Esophagus squamous epithelium (tissue), 5 donors: ENCODE measurements at regions not wholly inside any gene's neighbourhood (a gene's known extent, or its start where the extent isn't known, plus 50 kb on each side); places are given as distances from the start of the nearest gene placed in this dataset.

Experiments
- DNase-seq: peaks from one replicate; lab custom pipeline; 2025; lab: John Stamatoyannopoulos, UW
- H3K27ac ChIP-seq, 4 donors: fragments of 200-600 bp; sonication (generic); one replicate each; pipeline ENCODE4 v1.5.1; 2016 to 2019; ENCODE audit warnings: mild to moderate bottlenecking in 1 of 4
- H3K27me3 ChIP-seq, 4 donors: fragments of 200-600 bp; sonication (generic); 1 replicate in 3 of 4; 2 replicates in 1 of 4; pipeline versions ENCODE4 v1.5.1 to v1.6.0; 2017 to 2021; ENCODE audit warnings: antibody characterized with exemption in 1 of 4
- H3K36me3 ChIP-seq, 3 donors: fragments of 200-600 bp; sonication (generic); one replicate each; pipeline ENCODE4 v1.5.1; 2016 to 2019
- H3K4me1 ChIP-seq, 3 donors: fragments of 200-600 bp; sonication (generic); one replicate each; pipeline ENCODE4 v1.5.1; 2017 to 2019
- H3K4me3 ChIP-seq, 4 donors: fragments of 200-600 bp; sonication (generic); 1 replicate in 3 of 4; 2 replicates in 1 of 4; pipeline ENCODE4 v1.5.1; 2016 to 2019; ENCODE audit warnings: mild to moderate bottlenecking in 2 of 4, moderate library complexity in 1 of 4
- H3K9me3 ChIP-seq, 3 donors: fragments of 200-600 bp; sonication (generic); one replicate each; pipeline ENCODE4 v1.5.1; 2016 to 2019
- POLR2A ChIP-seq, 4 donors: fragments of 450-650 bp; IDR thresholded peaks; one replicate each; pipeline ENCODE4 v1.6.1; 2017; ENCODE audit warnings: antibody characterized with exemption in 4 of 4, mild to moderate bottlenecking in 4 of 4, moderate library complexity in 3 of 4
- WGBS, 2 donors: methylation state at CpG; one replicate each; pipeline ENCODE4 v1.1.5; 2018; 5-methylcytosine and 5-hydroxymethylcytosine counted together
- intact Hi-C: fragments of 100-400 bp; cut with DNase I; formaldehyde crosslinking; loops from one replicate; pipeline ENCODE4 v1.15.0; 2022
- TF ChIP-seq, protein P1 (sequence below), 6 experiments: fragments of 450-650 bp in 4 of 6; fragments of 200-600 bp in 2 of 6; sonication (generic) in 2 of 6; IDR thresholded peaks; one replicate each; pipeline ENCODE4 v1.5.1; 2016 to 2019; ENCODE audit warnings: antibody characterized with exemption in 6 of 6, mild to moderate bottlenecking in 4 of 6, moderate library complexity in 4 of 6
- donor health status: DM: yes; HTN: yes; CAD: no.

DNA sequence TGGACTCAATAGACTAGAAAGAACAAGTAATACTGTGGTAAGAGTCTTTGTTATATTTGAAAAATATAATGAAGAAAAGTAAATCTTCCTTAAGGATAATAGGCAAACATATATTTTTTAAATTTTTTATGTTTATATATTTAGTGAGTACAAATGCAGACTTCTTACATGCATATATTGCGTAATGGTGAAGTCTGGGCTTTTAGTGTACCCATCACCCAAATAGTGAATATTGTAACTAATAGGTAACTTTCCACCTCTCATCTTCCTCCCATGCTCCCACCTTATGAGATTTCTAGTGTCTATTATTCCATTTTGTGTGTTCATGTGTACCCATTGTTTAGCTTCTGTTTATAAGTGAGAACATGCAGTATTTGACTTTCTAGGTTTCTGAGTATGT lies 711.2 kb upstream of the NDST4 start:
- no peaks in the 10 kb centered on the region for H3K27me3 ChIP-seq
- TF ChIP-seq, protein P1, sequence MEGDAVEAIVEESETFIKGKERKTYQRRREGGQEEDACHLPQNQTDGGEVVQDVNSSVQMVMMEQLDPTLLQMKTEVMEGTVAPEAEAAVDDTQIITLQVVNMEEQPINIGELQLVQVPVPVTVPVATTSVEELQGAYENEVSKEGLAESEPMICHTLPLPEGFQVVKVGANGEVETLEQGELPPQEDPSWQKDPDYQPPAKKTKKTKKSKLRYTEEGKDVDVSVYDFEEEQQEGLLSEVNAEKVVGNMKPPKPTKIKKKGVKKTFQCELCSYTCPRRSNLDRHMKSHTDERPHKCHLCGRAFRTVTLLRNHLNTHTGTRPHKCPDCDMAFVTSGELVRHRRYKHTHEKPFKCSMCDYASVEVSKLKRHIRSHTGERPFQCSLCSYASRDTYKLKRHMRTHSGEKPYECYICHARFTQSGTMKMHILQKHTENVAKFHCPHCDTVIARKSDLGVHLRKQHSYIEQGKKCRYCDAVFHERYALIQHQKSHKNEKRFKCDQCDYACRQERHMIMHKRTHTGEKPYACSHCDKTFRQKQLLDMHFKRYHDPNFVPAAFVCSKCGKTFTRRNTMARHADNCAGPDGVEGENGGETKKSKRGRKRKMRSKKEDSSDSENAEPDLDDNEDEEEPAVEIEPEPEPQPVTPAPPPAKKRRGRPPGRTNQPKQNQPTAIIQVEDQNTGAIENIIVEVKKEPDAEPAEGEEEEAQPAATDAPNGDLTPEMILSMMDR (IDR thresholded peaks at IDR 0.05): no peak
- no peak for TF ChIP-seq POLR2A (IDR thresholded peaks at IDR 0.05)
- no peaks in the 10 kb centered on the region for H3K9me3 ChIP-seq
- intact Hi-C loops: no loop called here
- H3K36me3 ChIP-seq: no peaks in the 10 kb centered on the region
- WGBS, 2 donors: 83 to 97% methylated on average over 1 of the region's 1 CpG
- H3K27ac ChIP-seq: no peak overlapping the region
- DNase-seq: no peak
- H3K4me3 ChIP-seq: no peak overlapping the region
- no peaks in the 10 kb centered on the region for H3K4me1 ChIP-seq

DNA sequence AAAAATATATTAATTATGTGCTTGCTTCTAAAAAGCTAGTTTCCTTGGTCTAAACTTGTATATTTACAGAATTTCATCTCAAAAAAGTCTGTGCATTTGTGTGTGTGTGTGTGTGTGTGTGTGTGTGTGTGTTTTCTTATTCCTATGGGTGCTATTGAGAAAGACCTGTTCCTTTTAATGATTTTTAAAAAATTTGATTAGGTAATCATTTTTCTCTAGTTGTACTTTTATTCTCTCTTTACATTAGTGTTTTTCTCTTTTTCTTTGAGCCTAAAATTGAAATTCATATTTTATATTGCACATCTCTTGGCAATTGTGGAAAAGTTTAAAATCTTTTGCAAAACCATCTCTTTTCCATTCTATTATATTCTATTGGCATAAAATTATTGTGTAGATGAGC lies 690.4 kb upstream of the NDST4 start:
- peaks cover 0 to 4% (median 0%) of the 10 kb centered on the region in 3 donors for H3K9me3 ChIP-seq
- H3K27me3 ChIP-seq: no peaks in the 10 kb centered on the region
- TF ChIP-seq, protein P1 (IDR thresholded peaks at IDR 0.05): no peak
- no peak for TF ChIP-seq POLR2A (IDR thresholded peaks at IDR 0.05)
- no peak for DNase-seq
- no peak overlapping the region for H3K4me3 ChIP-seq
- H3K36me3 ChIP-seq: no peaks in the 10 kb centered on the region
- no peak overlapping the region for H3K27ac ChIP-seq
- H3K4me1 ChIP-seq: no peaks in the 10 kb centered on the region
- intact Hi-C loops: no loop called here

DNA sequence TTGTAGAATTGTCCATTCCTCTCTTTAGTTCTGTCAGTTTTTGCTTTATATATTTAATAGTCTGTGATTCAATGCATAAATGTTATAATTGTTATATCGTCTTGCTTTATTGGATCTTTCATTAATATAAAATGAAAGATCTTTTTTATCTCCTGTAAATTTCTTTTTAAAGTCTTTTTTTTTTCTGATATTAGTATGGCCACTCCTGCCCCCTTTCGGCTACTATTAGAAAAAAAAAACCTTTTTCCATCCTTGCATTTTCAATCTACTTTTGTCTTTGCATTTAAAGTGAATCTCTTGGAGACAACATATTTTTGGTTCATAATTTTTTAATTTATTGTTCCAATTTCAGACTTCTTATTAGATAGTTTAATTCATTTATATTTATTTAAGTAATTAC lies 677.4 kb upstream of the NDST4 start:
- TF ChIP-seq, protein P1 (IDR thresholded peaks at IDR 0.05): no peak
- no peak for TF ChIP-seq POLR2A (IDR thresholded peaks at IDR 0.05)
- Histone ChIP-seq H3K9me3 (no peaks in the 10 kb centered on the region), H3K4me3 (no peak overlapping the region), H3K4me1 (no peaks in the 10 kb centered on the region), H3K27ac (no peak overlapping the region), H3K36me3 (no peaks in the 10 kb centered on the region), H3K27me3 (no peaks in the 10 kb centered on the region)
- intact Hi-C loops: no loop called here
- no peak for DNase-seq
- 70 to 78% methylated on average over 2 of the region's 2 CpGs for WGBS, 2 donors

DNA sequence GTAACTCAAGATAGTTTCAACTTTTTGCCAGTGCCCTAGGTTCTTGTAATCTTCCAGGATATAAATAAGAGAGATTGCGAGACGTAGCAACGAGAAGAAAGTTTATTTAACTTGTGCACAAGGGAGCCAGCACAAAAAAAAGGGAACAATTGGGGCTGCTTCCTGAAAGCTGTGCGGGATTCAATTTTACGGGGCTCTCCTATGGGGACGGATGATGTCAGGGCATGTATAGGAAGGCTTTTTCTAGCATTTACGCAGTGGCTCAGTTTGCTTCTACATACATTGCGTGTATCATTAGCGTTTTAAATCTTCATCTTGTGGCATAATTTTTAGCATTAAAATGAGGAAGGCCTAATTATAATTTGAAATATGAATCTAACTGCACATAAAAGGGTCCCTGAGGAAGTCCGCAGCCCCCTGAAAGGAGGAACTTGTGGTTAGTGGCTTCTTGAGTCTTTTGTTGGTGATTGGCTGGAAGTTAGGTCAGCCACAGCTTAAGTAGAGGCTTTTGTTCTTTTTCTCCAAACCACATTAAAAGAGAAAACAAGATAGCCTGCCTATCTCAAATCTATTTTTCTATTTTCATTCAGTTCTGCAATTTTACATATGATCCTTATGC lies 668.2 kb upstream of the NDST4 start:
- Histone ChIP-seq H3K4me3 (no peak overlapping the region), H3K36me3 (no peaks in the 10 kb centered on the region), H3K9me3 (no peaks in the 10 kb centered on the region), H3K27ac (no peak overlapping the region), H3K27me3 (no peaks in the 10 kb centered on the region), H3K4me1 (no peaks in the 10 kb centered on the region)
- DNase-seq: no peak
- TF ChIP-seq POLR2A (IDR thresholded peaks at IDR 0.05): no peak
- TF ChIP-seq, protein P1 (IDR thresholded peaks at IDR 0.05): no peak
- 66 to 67% methylated on average over 10 of the region's 10 CpGs for WGBS, 2 donors
- intact Hi-C loops: no loop called here

DNA sequence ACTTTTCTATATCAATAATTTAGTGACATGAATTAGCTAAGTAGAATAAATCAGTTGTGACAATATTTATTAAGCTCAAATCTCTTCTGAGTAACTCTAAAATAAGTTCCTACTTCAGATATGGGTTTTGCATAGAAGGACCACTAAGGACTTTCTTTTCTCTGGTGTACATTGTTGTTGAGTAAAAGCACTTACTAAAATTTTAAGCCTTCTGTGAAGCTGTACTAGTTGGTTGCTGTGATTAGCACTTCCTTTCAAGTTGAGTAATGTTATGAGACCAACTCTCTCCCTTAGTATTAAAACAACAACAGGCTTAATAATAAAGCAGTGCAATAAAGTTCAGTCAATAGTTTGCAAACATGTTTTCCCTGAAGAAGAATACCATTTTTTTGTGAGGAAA lies 667.4 kb upstream of the NDST4 start:
- H3K4me3 ChIP-seq: no peak overlapping the region
- TF ChIP-seq, protein P1 (IDR thresholded peaks at IDR 0.05): no peak
- TF ChIP-seq POLR2A (IDR thresholded peaks at IDR 0.05): no peak
- no peaks in the 10 kb centered on the region for H3K4me1 ChIP-seq
- DNase-seq: no peak
- no peaks in the 10 kb centered on the region for H3K27me3 ChIP-seq
- no peaks in the 10 kb centered on the region for H3K9me3 ChIP-seq
- intact Hi-C loops: no loop called here
- H3K27ac ChIP-seq: no peak overlapping the region
- no peaks in the 10 kb centered on the region for H3K36me3 ChIP-seq
